Fibroblast of skin of right quadriceps (primary cell): ENCODE measurements at regions not wholly inside any gene's neighbourhood (a gene's known extent, or its start where the extent isn't known, plus 50 kb on each side); places are given as distances from the start of the nearest gene placed in this dataset.
"Not testable (repeated sequence)": the region's sequence is repeated elsewhere in the genome, so short reads cannot be mapped to it uniquely, and the experiment has no call there.

ENCODE experiments used
- DNase-seq: peaks from one replicate; pipeline ENCODE4 v3.0.0-alpha.2; 2013

DNA sequence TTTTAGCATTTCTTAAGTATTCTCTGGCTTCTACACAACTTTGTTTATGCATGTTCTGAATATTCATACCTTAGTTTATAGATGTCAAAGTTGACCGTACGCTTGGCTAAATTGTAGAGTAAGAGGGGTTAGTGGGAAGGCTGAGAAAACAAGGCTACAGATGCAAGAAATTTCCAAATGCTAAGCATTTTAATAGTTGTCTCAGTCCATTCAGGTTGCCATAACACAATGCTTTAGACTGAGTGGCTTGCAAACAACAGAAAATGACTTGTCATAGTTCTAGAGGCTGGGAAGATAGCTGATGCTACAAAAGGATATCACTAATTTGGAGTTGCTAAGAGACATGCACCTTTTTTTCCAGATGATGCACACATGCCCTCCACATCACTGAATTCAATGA, 53.0 kb upstream of the C1QTNF3 start:
- DNase-seq, result not testable (repeated sequence)

DNA sequence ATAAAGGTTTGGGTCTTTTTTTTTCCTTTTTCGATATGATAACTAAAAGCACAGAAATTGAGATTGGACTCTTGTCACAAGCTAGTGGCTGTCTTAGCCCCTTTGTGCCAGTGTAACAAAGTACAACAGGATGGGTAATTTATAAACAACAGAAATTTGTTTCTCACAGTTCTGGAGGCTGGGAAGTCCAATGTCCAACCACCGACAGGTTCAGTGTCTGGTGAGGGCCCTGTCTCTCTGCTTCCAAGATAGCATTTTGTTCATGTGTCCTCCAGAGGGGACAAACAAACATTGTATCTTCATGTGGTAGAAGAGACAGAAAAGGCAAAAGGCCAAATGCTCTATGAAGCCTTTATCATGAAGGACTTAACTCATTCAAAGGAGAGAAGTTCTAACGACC, 56.9 kb upstream of the C1QTNF3 start:
- DNase-seq, result not testable (repeated sequence)

DNA sequence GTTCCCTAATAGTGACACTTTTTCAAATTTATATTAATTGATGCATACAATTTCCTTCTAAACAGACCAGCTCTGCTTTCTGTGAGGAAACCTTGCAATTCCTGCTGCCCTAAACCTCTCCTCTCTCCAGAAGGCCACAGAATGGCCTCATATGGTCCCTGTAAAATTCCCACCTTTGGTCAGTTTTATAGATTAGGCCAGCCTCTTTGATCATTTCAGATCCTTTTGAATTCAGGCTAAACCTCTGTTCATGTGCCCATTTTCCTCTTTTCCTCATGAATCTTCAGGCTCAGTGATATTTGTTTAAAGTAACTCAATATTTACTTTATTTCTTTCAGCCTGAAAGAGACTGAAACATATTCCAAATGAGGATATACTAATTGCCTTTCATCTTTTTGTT, 58.6 kb upstream of the C1QTNF3 start:
- not testable (repeated sequence) for DNase-seq

DNA sequence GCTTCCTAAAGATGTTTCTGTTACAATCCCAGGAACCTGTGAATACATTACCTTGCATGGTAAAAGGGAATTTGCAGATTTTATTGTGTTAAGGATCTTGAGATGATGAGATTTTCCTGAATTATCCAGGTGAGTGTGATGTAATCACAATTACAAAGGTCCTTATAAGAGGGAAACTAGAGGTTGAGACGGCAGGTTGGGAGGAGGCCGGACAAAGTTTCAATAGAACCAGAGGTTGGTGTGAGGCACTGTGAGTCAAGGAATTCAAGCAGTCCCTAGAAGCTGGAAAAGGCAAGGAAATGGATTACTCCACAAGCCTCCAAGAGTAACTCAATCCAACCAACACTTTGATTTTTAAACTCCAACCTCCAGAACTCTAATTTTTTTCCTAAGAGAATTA, 65.9 kb upstream of the C1QTNF3 start:
- not testable (repeated sequence) for DNase-seq

DNA sequence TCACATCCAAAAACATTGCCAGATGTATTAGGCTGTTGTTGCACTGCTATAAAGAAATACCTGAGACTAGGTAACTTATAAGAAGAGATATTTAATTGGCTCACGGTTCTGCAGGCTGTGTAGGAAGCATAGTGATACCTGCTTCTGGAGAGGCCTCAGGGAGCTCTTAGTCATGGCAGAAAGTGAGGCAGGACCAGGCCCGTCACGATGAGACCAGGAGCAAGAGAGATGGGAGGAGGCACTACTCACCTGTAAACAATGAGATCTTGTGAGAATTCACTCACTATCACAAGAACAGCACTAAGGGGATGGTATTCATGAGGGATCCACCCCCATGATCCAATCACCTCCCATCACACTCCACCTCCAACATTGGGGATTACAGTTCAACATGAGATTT, 81.3 kb upstream of the C1QTNF3 start:
- not testable (repeated sequence) for DNase-seq

DNA sequence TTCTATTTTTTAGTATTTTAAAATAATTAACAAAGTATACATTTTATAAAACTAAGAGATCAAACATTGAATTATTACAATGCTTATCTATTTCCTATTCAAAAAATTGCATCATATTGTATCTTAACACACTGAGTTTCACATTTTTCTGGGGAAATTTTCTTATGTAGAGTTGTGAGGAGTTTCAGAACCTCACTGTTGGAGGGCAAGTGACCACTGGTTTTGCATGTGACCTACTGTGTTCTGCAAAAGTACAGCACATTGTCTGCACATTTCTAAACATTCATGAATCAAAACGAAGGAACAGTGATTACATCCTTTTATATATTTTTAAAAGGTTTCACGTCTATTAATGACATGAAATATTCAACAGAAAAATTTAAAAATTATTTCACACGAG, 82.3 kb upstream of the C1QTNF3 start:
- not testable (repeated sequence) for DNase-seq

DNA sequence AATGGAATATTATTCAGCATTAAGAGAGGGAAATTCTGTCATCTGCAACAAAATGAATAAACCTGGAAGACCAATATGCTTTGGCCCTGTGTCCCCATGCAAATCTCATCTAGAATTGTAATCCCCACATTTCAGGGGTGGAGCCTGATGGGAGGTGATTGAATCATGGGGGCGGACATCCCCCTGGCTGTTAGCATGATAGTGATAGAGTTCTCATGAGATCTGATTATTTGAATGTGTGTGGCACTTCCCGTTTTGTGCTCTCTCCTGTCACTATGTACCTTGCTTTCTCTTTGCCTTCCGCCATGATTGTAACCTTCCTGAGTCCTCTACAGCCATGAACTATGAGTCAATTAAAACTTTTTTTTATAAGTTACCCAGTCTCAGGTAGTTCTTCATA, 83.7 kb upstream of the C1QTNF3 start:
- not testable (repeated sequence) for DNase-seq

DNA sequence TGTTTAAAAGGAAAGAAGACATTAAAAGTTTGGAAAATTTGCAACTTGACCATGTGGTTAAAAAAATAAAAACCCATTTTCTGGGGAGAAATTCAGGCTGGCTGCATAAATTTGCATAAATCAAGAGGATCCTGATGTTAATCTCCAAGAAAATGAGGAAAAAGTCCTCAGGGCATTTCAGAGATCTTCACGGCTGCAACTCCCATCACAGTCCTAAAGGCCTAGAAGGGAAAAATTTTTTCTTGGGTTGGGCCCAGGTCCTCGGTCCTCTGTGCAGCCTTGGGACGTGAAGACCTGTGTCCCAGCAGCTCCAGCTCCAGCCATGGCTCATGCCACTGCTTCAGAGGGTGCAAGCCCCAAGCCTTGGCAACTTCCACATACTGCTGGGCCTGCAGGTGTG, 84.8 kb upstream of the C1QTNF3 start:
- not testable (repeated sequence) for DNase-seq

DNA sequence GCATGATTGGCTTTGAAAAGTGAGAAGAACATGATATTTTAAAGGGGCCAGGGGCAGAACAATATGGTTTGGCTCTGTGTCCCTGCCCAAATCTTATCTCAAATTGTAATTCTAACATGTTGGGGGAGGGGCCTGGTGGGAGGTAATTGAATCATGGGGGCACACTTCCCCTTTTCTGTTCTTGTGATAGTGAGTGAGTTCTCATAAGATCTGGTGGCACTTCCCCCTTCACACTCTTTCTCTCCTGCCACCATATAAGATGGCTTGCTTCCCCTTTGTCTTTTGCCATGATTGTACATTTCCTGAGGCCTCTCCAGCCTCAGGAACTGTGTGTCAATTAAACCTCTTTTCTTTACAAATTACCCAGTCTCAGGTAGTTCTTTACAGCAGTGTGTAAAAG, 85.9 kb upstream of the C1QTNF3 start:
- not testable (repeated sequence) for DNase-seq

DNA sequence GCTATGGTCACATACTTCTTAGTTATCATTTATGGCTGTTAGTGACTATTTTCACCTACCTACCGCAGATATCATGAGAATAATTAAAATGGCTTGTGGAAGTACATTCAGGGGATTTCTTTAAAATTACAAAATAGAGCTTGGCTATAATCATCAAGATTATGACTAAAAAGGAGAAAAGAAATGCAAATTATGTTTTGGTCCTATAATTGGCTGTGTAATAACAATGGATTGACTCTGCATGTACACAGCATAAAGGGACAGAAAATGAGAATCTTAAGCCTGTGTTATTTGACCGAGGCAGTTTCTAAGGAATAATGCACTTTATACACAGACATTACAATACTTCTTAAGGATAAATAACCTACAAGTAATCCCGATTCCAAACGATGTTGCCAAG, 112.0 kb upstream of the C1QTNF3 start:
- not testable (repeated sequence) for DNase-seq

DNA sequence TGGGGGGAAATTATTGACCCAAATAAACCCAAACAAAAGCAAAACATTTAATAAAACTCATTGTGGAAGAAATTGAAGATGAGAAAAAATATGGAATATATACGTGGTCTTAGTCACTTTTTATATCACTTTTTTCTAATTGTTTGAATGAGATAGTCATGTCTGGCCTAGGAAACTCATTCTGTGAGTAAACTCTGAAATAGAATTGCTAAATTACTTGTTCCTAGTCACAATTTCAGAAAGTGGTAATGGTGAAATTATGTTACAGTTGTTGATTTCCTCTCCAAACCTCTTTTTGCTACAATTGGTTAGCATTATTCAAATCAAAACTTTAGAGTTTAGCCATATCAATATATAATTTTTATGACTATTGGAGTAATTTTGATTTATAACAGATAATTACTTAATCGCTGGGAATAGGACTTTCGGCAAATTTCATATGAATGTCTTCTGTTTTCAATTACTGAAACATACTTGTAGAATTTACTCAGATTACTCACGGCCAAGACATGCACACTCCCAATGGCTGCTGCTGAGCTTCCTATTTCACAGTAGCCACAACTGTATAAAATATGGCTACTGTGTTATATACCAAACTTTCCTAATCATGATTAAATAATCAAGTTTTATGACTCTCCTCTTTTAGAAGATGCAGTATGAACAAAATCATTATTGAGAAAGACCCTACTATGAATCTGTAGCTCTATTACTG, 113.8 kb upstream of the C1QTNF3 start:
- DNase-seq, result peak; percentile 89

DNA sequence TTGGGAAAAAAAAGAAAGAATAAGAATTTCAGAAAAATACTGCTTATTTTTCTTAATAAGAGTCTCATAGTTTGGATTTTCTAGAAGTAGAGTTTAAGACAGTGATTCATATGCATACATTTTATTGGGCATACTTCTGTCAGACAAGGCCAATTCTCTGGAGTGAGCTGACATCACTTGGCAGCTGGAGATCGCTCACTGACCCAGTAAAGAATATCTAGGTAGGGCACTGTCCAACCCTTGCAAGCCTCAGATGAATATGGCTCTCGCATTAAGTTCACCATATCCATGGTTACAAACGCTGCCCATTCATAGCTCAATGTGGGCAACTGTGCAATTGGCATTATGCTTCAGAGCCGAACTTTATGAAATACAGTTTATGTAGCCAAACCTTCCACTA, 117.9 kb upstream of the C1QTNF3 start:
- not testable (repeated sequence) for DNase-seq

DNA sequence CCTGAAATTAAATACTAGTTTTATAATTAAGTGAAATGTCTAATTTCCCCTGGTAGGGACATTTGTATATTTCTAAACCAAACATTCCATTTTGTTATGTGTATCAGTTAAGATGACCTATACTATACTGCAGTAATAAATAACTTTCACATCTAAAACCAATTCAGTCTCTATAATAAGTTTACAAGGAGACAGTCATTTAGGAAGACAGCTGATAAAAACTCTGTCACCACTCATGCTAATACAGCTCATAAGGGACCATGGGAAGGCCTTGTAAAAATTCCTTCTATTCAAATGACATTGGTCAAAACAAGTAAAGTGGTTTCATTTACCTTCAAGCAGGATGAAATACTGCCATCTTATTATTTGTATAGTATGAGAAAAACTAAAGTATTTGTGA, 128.4 kb upstream of the C1QTNF3 start:
- DNase-seq, result not testable (repeated sequence)

DNA sequence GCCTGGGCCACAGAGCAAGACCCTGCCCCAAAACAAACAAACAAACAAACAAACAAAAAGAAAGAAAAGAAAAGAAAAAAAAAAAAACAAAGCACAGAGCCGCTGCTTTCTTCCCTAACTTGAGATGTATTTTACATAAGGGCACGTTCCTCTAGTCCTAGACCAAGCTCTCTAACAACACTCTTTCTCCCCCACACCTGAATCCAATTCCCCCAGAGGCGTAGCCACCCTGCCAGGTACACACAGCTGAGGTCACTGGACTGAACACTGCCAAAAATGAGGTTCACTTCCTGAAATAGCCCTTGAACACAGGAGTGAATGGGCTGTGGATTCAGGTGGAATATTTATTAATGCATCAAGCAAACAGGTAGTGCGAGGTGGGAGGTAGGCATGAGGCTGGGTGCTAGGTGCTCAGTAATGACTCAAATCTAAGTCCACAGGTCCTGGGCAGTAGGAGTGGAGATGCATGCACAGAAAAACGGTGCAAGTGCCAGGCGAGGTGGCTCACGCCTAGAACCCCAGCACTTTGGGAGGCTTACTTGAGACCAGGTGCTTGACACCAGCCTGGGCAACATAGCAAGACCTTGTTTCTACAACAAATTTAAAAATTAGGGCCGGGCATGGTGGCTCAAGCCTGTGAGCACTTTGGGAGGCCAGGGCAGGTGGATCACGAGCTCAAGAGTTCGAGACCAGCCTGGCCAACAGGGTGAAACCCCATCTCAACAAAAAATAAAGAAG, 136.6 kb upstream of the C1QTNF3 start:
- DNase-seq, result peak; percentile 1

DNA sequence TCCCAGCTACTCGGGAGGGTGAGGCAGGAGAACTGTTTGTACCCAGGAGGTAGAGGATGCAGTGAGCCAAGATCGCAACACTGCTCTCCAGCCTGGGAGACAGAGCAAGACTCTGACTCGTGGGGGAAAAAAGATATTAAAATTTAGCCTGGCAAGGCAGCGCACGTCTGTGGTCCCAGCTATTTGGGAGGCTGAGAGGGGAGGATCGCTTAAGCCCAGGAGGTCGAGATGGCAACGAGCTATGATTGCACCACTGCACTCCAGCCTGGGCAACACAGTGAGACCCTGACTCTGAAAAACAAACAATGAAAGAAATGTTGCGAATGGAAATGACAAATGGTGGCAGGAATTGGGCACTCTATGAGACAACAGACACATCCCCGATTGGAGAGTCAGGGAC, 137.2 kb upstream of the C1QTNF3 start:
- not testable (repeated sequence) for DNase-seq

DNA sequence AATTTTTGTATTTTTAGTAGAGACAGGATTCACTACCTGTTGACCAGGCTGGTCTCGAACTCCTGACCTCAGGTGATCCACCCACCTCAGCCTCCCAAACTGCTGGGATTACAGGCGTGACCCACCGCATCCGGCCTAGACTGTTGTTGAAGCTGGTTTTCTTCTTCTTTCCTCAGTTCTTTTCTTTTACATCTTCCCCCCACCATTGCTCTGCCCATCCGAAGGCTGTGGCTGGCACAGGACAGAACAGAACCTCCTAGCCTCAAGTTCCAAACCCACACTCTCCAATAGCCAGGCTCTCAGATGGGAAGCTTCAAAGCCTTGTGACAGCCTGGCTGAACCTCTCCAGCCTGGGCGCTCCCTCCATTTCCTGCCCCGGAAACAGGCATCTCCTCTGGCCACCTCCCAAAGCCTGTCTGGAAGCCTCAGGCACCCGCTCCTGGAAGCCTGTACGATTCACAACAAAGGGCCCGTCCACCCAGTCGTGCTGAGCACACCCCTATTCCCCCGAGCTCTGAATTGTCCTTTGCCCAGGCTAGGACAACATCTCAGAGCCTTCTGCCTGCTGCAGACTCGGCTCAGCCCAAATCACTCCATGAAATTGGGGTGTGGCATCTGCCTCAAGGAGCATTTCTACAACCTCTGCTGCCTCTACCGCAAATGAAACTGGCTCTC, 138.1 kb upstream of the C1QTNF3 start:
- DNase-seq, result not testable (repeated sequence)

DNA sequence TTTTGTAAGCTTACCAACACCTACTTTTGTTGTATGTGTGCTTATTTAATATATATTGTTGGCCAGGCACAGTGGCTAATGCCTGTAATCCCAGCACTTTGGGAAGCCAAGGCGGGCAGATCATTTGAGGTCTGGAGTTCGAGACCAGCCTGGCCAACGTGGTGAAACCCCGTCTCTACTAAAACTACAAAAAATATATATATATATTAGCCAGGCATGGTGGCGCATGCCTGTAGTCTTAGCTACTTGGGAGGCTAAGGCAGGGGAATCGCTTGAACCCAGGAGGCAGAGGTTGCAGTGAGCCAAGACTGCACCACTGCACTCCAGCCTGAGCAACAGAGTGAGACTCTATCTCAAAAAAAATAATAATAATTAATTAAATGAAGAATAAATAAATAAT, 142.0 kb upstream of the C1QTNF3 start:
- DNase-seq, result not testable (repeated sequence)

DNA sequence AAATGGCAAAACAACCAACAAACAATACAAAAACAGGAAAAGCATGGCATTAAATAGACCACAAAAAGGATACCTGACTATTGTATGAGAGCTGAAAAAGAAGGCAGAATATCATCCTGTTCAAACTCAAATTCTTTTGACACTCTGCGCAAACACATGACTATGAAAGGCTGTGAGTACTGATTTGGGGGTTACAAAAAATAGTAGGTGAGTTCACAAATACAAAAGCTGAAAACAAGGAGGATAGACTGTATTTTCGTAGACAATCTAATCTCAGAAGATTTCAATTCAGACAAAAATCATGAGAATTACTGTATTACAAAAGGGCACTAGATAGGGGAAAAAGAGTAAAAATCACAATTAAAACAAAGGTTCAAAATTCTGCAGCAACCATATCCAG, 142.6 kb upstream of the C1QTNF3 start:
- DNase-seq, result peak; percentile 3

DNA sequence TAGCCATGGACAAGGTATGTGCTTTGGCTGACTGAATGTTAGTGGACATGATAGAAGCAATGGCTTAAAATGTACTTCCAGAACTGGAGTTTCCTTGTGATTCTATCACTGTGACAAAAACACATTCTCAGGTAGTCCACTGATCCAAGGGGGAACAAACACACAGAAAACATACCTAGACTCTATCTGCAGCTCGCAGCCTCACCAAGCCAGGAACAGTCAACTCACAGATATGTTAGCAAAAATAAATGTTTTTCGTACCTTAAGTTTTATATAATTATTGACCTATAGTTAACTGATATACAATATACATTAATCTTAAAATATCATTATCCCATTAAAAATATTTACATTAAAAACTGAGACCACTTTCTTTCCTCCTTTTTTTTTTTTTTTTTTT, 143.1 kb upstream of the C1QTNF3 start:
- not testable (repeated sequence) for DNase-seq

DNA sequence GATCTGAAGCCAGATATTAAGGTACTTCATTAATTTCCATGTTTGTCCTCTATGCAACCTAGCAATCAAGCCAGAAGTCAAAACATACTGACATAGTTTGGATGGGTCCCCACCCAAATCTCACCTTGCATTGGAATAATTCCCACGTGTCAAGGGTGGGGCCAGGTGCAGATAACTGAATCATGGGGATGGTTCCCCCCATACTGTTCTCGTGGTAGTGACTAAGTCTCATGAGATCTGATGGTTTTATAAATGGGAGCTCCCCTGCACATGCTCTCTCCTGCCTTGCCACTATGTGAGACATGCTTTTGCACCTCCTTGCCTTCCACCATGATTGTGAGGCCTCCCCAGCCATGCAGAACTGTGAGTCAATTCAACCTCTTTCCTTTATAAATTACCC, 143.9 kb upstream of the C1QTNF3 start:
- DNase-seq, result peak; percentile 1

DNA sequence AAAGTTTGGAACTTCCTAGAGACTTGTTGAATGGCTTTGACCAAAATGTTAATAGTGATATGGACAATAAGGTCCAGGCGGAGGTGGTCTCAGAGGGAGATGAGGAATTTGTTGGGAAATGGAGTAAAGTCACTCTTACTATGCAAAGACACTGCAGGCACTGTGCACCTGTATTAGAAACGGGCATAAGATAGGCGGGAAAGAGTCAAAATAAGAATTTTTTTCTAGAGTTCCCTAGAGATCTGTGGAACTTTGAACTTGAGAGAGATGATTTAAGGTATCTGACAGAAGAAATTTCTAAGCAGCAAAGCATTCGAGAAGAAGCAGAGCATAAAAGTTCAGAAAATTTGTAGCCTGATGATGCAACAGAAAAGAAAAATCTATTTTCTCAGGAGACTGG, 144.4 kb upstream of the C1QTNF3 start:
- not testable (repeated sequence) for DNase-seq

DNA sequence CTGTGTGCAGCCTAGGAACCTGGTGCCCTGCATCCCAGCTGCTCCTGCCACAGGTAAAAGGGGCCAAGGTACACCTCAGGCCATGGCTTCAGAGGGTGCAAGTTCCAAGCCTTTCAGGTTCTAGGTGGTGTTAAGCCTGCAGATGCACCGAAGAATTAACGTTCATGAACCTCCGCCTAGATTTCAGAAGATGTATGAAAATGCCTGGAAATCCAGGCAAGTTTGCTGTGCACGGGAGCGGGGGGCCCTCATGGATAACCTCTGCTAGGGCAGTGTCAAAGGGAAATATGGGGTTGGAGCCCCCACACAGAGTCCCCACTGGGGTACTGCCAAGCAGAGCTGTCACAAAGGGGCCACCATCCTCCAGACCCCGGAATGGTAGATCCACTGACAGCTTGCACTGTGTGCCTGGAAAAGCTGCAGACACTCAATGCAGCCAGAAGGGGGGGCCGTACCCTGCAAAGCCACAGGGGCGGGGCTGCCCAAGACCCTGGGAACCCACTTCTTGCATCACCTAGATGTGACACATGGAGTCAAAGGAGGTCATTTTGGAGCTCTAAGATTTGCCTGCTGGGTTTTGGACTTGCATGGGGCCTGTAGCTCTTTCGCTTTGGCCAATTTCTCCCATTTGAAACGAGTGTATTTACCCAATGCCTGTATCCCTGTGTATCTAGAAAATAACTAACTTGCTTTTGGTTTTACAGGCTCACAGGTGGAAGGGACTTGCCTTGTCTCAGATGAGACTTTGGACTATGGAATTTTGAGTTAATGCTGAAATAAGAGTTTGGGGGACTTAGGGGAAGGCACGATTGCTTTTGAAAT, 145.2 kb upstream of the C1QTNF3 start:
- DNase-seq, result peak; percentile 48

DNA sequence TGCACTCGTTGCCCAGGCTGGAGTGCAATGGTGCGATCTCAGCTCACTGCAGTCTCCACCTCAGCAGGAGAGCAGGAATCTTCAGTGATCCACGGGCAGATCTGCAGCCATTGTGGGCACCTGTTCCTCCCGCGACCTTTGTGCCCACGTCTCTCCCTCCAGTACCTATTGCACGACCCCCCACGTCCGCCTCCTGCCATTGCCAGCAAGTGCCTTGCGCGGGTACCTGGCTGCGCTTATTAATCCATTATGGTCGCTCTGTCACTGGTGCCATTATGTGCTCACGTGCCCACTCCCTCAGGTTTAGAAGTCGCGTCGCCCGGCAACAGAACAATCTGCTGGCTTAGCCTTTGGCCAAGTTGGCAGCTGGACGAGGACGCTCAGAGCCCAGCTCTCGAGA, 146.2 kb upstream of the C1QTNF3 start:
- not testable (repeated sequence) for DNase-seq
